ENCODE measurements at regions not wholly inside any gene's neighbourhood (a gene's known extent, or its start where the extent isn't known, plus 50 kb on each side); places are given as distances from the start of the nearest gene placed in this dataset.

GRCh38 chr6:81511423-81511822, 241.1 kb downstream of the TENT5A start:
- no peak for TF ChIP-seq CTCF (IDR thresholded peaks at IDR 0.05; ENCODE audit: extremely low read depth, missing control alignments)
- no peak for DNase-seq (ENCODE audit: low spot score)

DNA sequence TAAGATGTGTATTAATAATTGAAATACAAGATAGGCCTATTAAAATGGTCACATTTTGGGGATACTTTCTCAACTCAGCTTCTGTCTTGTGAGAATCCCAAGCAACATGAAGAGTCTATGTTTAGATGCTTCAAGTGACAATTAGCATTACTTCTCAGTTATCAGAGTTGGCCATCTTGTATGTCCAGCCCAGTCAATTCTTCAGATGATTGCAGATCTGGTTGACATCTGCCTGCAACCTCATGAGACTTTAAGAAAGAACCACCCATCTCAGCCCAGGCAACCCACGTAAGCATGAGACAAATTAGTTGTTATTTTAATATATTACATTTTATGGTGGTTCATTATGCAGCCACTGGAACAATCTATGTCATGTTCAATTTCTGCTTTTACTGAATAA, 256.5 kb downstream of the TENT5A start:
- no peak for DNase-seq (ENCODE audit: low spot score)
- no peak for TF ChIP-seq CTCF (IDR thresholded peaks at IDR 0.05; ENCODE audit: extremely low read depth, missing control alignments)

DNA sequence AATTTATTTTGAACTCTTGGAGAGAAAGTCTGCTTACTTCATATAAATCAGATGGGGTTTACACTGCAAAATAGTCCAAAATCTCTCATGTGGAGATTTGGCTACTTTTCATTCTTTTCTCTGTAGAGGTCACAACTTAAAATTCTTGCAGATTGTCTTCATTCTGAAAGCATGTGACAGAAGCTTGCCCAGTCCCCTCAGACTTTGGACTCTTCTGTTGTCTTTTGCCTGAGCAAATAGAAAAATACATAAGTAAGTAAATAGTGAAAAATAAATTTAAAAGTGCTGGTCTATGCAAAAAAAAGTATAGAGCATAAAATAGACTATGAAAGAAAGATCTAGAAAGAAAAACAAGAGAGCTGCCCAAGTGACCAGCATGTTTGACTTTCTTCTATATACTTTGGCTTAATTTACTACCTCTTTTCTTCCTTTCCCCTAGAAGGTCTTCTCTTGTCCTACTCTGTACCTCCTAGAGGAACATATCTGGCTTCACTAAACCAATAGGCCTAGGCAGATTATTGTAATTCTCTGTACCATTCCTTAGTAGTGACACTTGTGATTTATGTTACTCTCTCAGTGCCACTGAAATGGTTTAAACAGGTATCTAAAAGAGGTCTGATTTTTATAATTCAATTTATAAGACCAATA, 260.9 kb downstream of the TENT5A start:
- DNase-seq (ENCODE audit: low spot score) = no peak
- no peak for TF ChIP-seq CTCF (IDR thresholded peaks at IDR 0.05; ENCODE audit: extremely low read depth, missing control alignments)

- no peak for DNase-seq (ENCODE audit: low spot score)
- no peak for TF ChIP-seq CTCF (IDR thresholded peaks at IDR 0.05; ENCODE audit: extremely low read depth, missing control alignments)
Measured at GRCh38 chr6:81487489-81487888, 265.0 kb downstream of the TENT5A start.

DNA sequence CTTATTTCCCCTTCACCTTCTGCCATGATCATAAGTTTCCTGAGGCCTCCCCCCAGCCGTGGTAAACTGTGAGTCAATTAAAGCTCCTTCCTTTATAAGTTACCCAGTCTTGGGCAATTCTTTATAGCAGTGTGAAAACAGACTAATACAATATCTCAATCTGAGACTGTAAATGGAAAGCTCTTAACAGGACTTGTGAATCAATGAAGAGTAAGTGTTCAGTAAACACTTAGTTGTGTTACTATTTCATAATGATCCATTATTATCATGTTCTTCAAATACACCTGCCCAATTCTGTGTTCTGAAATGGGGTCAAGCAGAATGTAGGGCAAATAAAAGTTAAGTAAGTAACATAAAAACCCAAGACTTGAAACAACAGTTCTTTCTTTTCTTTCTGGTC, 266.2 kb downstream of the TENT5A start:
- no peak for DNase-seq (ENCODE audit: low spot score)
- no peak for TF ChIP-seq CTCF (IDR thresholded peaks at IDR 0.05; ENCODE audit: extremely low read depth, missing control alignments)

DNA sequence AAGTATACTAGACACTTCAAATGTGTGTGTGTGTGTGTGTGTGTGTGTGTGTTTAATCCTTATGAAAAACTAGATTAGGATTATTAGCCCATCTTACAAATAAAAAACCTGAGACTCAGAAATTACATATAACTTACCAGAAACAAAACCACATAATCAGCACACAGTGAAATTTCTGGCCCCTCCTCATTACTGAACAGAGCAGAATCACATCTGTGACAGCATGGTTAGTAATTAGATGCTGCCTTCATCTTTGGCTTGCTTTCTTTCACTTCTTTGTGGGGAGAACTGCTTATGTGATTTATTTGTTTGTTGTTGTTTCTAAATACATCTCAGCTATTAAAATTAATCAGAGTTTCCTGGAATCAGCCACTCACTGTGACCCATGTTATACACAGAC, 267.1 kb downstream of the TENT5A start:
- DNase-seq (ENCODE audit: low spot score) = no peak
- no peak for TF ChIP-seq CTCF (IDR thresholded peaks at IDR 0.05; ENCODE audit: extremely low read depth, missing control alignments)

- TF ChIP-seq CTCF (IDR thresholded peaks at IDR 0.05; ENCODE audit: extremely low read depth, missing control alignments) = no peak
- no peak for DNase-seq (ENCODE audit: low spot score)
Measured at GRCh38 chr6:81484251-81484650, 268.2 kb downstream of the TENT5A start.

Measured in GM20000 (cell line).